Vagina (tissue), 2 donors: ENCODE measurements at regions not wholly inside any gene's neighbourhood (a gene's known extent, or its start where the extent isn't known, plus 50 kb on each side); places are given as distances from the start of the nearest gene placed in this dataset.

Source experiments
- CTCF ChIP-seq, 3 experiments: fragments of 450-650 bp in 2 of 3; fragments of 200-600 bp in 1 of 3; sonication (generic) in 1 of 3; IDR thresholded peaks; one replicate each; pipeline ENCODE4 v1.5.1; 2017 to 2019; ENCODE audit warnings: antibody characterized with exemption in 3 of 3, mild to moderate bottlenecking in 2 of 3, moderate library complexity in 2 of 3
- POLR2A ChIP-seq, 2 donors: fragments of 450-650 bp; IDR thresholded peaks; one replicate each; pipeline ENCODE4 v1.6.1; 2017; ENCODE audit warnings: antibody characterized with exemption in 2 of 2, mild to moderate bottlenecking in 2 of 2, moderate library complexity in 2 of 2

GRCh38 chr1:4512636-4513035 lies 141.8 kb upstream of the AJAP1 start:
- TF ChIP-seq CTCF (IDR thresholded peaks at IDR 0.05), result no peak
- no peak for TF ChIP-seq POLR2A (IDR thresholded peaks at IDR 0.05)
